ENCODE measurements at regions not wholly inside any gene's neighbourhood (a gene's known extent, or its start where the extent isn't known, plus 50 kb on each side); places are given as distances from the start of the nearest gene placed in this dataset.

GRCh38 chr2:226447338-226448300, 352.0 kb downstream of the IRS1 start:
- intact Hi-C loops (cut with DNase I) = no loop called here
- H3K27ac ChIP-seq (replicated peaks in 1 of 4) = no peak overlapping the region

GRCh38 chr2:226446406-226447001, 353.1 kb downstream of the IRS1 start:
- 23% methylated on average over 3 of the region's 3 CpGs for WGBS
- H3K9me3 ChIP-seq = no peaks in the 10 kb centered on the region
- peaks cover 0 to 7% (median 3%) of the 10 kb centered on the region in 4 donors for H3K4me1 ChIP-seq
- TF ChIP-seq CTCF (IDR thresholded peaks at IDR 0.05) (no peak), POLR2AphosphoS5 (IDR thresholded peaks at IDR 0.05) (no peak), POLR2A (IDR thresholded peaks at IDR 0.05; ENCODE audit: low read depth) (no peak), EP300 (IDR thresholded peaks at IDR 0.05) (no peak)
- no peaks in the 10 kb centered on the region for H3K27me3 ChIP-seq
- no peak overlapping the region for H3K27ac ChIP-seq (replicated peaks in 1 of 4)
- no peak overlapping the region for H3K4me3 ChIP-seq
- intact Hi-C loops (cut with DNase I) = no loop called here
- peak; percentile 7 for DNase-seq (ENCODE audit: extremely low spot score)
- no peaks in the 10 kb centered on the region for H3K36me3 ChIP-seq

More at GRCh38 chr2:226447338-226448300, 352.0 kb downstream of the IRS1 start:
- TF ChIP-seq POLR2AphosphoS5 (IDR thresholded peaks at IDR 0.05) (no peak), CTCF (IDR thresholded peaks at IDR 0.05) (no peak), EP300 (IDR thresholded peaks at IDR 0.05) (no peak), POLR2A (IDR thresholded peaks at IDR 0.05; ENCODE audit: low read depth) (no peak)
- Histone ChIP-seq H3K9me3 (peaks cover 0 to 6% (median 1%) of the 10 kb centered on the region in 4 donors), H3K36me3 (no peaks in the 10 kb centered on the region), H3K27me3 (no peaks in the 10 kb centered on the region), H3K4me3 (no peak overlapping the region), H3K4me1 (peaks cover 0 to 7% (median 3%) of the 10 kb centered on the region in 4 donors)
- peak; percentile 21 for DNase-seq (ENCODE audit: extremely low spot score)
- 82% methylated on average over 5 of the region's 5 CpGs for WGBS

- H3K4me1 ChIP-seq = peaks cover 0 to 7% (median 3%) of the 10 kb centered on the region in 4 donors
- H3K27ac ChIP-seq (replicated peaks in 1 of 4) = no peak overlapping the region
- TF ChIP-seq POLR2A (IDR thresholded peaks at IDR 0.05; ENCODE audit: low read depth) (no peak), POLR2AphosphoS5 (IDR thresholded peaks at IDR 0.05) (no peak), EP300 (IDR thresholded peaks at IDR 0.05) (no peak), CTCF (IDR thresholded peaks at IDR 0.05) (no peak)
- no peaks in the 10 kb centered on the region for H3K9me3 ChIP-seq
- no peaks in the 10 kb centered on the region for H3K27me3 ChIP-seq
- no peak overlapping the region for H3K4me3 ChIP-seq
- intact Hi-C loops (cut with DNase I) = no loop called here
- 91% methylated on average over 5 of the region's 5 CpGs for WGBS
- no peak for DNase-seq (ENCODE audit: extremely low spot score)
- H3K36me3 ChIP-seq = no peaks in the 10 kb centered on the region
Measured at GRCh38 chr2:226445216-226445861, 354.3 kb downstream of the IRS1 start.

- intact Hi-C loops (cut with DNase I) = no loop called here
- no peaks in the 10 kb centered on the region for H3K27me3 ChIP-seq
- whole genome bisulfite sequencing = 86% methylated on average over 5 of the region's 5 CpGs
- no peak overlapping the region for H3K4me3 ChIP-seq
- peaks cover 0 to 7% (median 3%) of the 10 kb centered on the region in 4 donors for H3K4me1 ChIP-seq
- no peak overlapping the region for H3K27ac ChIP-seq (replicated peaks in 1 of 4)
- no peaks in the 10 kb centered on the region for H3K36me3 ChIP-seq
- peak; percentile 85 for DNase-seq (ENCODE audit: extremely low spot score)
- no peak for TF ChIP-seq POLR2AphosphoS5 (IDR thresholded peaks at IDR 0.05)
- TF ChIP-seq POLR2A (IDR thresholded peaks at IDR 0.05; ENCODE audit: low read depth) = no peak
- no peak for TF ChIP-seq CTCF (IDR thresholded peaks at IDR 0.05)
- no peak for TF ChIP-seq EP300 (IDR thresholded peaks at IDR 0.05)
- H3K9me3 ChIP-seq = no peaks in the 10 kb centered on the region
Measured at GRCh38 chr2:226443112-226443511, 356.5 kb downstream of the IRS1 start.

Data from esophagus muscularis mucosa (tissue), 4 donors.